Astrocyte (in vitro differentiated cells and primary cell): ENCODE measurements at regions not wholly inside any gene's neighbourhood (a gene's known extent, or its start where the extent isn't known, plus 50 kb on each side); places are given as distances from the start of the nearest gene placed in this dataset.

ENCODE experiments used
- CTCF ChIP-seq: IDR thresholded peaks from 2 replicates; pipeline ENCODE4 v1.5.1; 2011; ENCODE audit warnings: low read depth, mild to moderate bottlenecking, inconsistent platforms, low read length, moderate library complexity; ENCODE audit not compliant: insufficient read depth
- EZH2 ChIP-seq: IDR thresholded peaks from 2 replicates; pipeline ENCODE4 v1.6.1; 2012; ENCODE audit warnings: mild to moderate bottlenecking, low read length, inconsistent platforms; ENCODE audit not compliant: insufficient read depth

GRCh38 chr2:238633426-238634328 is 206.9 kb downstream of the ASB1 start:
- TF ChIP-seq EZH2 (no peak), CTCF (no peak)
